HG03378 (cell line): ENCODE measurements at regions not wholly inside any gene's neighbourhood (a gene's known extent, or its start where the extent isn't known, plus 50 kb on each side); places are given as distances from the start of the nearest gene placed in this dataset.

Experiments used
- ATAC-seq: cut with Tn5 transposase; IDR thresholded peaks from one replicate; pipeline ENCODE4 v1.9.1; 2021; ENCODE audit warnings: mild to moderate bottlenecking, moderate library complexity; ENCODE audit not compliant: unreplicated experiment

GRCh38 chr13:73195091-73195490, 136.3 kb downstream of the KLF5 start:
- no peak for ATAC-seq

GRCh38 chr13:73194310-73194709, 135.5 kb downstream of the KLF5 start:
- ATAC-seq = no peak

GRCh38 chr13:73193554-73193953, 134.7 kb downstream of the KLF5 start:
- ATAC-seq = no peak

DNA sequence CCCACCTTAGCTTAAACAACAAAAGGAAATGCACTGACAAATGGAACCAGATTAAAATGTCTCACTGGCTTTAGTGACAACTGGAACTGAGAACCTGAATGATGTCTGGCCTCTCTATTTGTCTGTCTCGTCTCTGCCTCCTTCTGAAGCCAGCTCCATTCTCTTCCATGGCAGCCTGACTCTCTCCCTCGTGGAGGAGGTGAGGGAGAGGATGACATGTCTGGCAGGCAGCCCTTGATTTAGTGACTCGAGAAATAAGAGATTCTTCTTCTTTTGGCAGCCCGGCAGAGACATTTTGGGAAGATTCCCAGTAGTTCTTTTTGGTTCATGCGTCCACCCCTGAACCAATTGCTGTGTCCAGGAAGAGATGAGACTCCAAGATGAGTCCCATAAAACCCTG, 131.7 kb downstream of the KLF5 start:
- ATAC-seq = no peak

GRCh38 chr13:73189776-73190175, 131.0 kb downstream of the KLF5 start:
- no peak for ATAC-seq

DNA sequence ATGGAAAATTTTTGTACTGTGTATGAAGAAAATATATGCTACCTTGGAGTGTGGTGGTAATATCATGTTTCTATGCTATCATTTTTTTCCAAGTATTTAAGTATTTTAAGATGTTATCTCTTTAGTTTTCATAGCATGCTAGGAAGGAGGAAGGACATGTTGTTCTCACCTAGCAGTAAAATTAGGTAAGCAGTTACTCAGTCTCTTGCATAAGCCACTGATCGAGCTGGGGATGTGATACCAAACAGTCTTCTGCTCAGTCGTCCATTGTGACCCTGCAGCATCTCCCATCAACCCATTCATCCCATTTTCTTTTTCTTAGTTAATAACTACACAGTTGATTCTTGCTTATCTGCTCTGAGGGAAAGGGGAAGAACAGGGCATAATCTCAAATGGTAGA, 130.6 kb downstream of the KLF5 start:
- no peak for ATAC-seq

- no peak for ATAC-seq
Observed at GRCh38 chr13:73187106-73187505, 128.3 kb downstream of the KLF5 start.

DNA sequence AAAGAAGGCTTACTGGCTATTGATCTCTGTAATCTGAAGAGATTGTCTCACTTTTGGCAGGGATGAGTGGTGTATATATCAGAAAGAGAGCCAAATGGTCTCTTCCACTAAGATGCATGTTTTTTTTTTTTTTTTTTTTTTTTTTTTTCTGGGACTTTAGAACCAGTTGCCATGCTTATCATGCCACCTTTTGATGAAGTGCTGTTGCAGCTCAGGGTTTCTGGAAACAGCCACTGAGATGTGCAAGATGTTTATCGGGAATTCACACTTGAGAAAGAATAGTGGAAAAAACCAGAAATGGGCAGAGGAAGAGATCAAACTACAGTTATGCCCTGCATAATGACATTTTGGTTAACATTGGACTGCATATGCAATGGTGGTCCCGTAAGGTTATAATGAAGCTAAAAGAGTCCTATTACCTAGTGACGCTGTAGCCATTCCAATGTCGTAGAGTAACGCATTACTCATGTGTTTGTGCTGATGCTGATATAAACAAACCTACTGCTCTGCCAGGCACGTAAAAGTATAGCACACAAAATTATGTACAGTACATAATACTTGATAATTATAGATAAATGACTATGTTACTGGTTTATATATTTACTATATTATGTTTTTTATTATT, 121.0 kb downstream of the KLF5 start:
- no peak for ATAC-seq

GRCh38 chr13:73177916-73178565, 119.2 kb downstream of the KLF5 start:
- ATAC-seq = no peak

DNA sequence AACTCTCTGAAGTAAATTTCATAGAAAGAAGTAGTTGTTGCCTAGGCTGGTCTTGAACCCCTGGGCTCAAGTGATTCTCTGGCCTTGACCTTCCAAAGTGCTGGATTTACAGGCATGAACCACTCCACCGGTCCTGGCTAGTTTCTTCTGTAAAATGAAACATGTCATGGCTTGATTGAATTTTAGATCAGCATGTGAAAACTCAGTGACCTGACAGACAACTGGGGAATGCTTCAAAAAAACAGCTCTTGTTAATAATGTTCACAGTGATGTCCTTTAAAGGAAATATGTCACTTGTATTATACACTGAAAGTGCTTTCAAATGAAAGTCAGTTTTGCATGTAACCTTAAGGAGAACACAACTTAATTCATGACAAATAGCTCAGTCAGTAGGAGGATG, 118.2 kb downstream of the KLF5 start:
- no peak for ATAC-seq

DNA sequence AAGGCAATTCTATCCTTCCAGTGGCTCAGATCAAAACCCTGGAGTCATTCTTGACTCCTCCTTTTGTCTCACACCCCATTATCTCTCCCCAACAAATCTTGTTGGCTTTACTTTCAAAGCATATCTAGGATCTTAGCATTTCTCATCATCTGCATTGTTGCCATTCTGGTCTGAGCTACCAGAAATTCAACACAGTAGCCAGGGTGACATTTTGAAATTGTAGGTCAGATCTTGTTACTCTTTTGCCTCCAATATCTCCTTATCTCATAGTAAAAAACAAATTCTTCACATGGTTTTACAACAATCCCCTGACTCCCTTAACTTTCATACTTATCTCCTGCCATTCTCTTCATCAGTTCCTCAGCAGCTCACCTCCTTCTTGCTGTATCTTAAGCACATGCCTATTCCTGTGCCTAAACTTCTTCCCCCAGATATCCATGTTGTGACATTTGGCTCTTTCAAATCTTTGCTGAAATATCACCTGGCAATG, 115.8 kb downstream of the KLF5 start:
- no peak for ATAC-seq

- no peak for ATAC-seq
Observed at GRCh38 chr13:73173279-73173811, 114.5 kb downstream of the KLF5 start.

GRCh38 chr13:73171926-73172325, 113.1 kb downstream of the KLF5 start:
- ATAC-seq = no peak

DNA sequence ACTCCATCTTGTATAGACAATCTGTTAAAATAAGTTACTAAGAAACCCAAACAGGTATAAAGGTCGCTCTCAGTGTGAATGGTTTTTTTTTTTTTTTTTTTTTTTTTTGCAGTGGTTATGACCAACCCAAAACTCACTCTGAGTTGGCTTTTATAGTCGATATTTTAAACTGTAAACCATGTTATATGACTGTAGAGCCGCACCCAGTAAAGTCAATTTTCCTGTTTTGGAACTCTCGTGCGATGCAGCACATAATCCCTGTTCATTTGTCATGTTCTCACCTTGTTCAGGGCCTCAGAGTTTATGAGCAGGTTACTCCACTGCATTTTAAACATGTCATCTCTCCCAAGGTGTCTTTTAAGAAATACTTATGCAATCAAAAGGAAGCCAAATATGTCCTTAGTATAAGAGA, 112.5 kb downstream of the KLF5 start:
- no peak for ATAC-seq

DNA sequence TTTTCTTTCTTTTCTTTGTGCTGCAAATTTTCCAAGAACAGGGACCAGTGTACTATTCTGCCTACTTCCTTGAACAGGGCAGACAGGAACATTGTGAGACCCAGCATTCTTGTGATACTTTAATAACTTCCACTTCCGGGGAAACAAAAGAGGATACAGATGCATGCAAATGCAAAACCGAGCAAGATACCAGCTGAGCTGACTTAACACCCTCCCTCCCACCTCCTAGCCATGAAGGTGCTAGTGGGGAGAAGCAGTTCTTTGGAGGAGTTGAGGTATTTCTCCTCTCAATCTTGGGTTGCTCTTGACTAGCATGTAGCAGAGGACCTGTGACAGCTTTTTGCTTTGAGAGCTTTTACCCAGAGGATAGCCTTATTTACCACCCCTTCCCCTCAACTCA, 111.2 kb downstream of the KLF5 start:
- no peak for ATAC-seq

- no peak for ATAC-seq
Observed at GRCh38 chr13:73168953-73169401, 110.2 kb downstream of the KLF5 start.

DNA sequence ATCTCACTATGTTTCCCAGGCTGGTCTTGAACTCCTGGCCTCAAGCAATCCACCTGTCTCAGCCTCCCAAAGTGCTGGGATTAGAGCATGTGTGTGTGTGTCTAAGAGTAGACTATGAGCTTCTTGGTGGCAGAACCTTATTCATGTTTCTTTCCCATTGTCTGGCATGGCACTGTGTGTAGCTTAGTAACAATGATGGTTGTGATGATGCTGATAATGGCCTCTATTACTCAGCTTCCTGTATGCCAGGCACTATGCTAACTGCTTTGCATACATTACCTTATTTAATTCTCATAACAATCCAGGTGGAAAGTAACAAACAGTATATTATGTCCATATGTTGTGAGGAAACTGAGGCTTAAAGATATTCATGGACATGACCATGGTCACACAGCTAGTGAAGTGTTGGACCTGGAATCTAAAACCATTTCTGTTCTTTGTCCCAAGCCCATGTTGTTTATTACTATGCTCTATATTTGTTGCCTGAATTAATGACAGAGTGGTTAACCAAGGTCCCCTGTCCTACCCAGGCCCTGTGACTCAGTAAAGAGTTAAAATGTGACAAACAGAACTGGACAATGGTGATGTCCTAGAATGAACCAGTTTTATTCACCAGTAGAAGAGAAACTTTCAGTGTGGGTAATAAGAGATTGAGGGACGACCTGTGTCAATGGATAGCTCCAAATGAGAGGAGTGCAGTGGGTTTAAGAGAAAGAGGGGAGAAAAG, 109.6 kb downstream of the KLF5 start:
- no peak for ATAC-seq

DNA sequence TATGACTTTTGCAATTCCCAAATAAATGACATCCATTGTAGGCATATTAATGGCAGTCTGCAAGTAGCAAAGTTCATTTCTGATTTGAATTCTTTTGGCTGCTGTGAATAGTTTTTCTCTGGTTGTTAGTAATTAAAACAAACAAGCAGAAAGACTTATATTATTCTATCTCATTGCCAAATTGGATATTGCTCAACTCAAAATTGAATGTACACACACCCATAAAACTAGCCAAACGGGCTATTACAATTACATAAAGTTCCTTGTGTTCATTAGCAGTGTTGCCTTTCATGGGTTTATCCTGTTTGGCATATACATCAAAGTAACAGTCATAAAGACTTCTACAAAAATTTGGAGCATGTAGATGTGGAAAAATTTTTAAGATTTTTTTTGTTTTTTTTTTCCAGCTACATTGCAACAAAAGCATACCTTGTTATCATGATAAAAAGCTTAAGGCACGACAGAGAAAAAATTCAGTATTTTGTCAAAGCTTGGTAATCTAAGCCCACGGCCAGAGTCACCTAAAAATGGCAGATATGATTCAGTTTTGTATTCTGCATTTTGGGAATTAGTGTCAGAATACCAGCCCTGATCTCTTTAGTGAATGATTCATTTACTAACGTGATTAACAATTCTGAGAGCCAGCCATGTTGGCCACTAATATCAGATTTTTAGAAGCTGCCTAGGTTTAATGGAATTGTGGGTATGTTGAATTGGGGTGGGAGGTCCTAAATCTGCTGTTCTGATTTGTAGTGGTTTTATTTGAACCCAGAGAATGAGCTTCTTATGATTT, 108.4 kb downstream of the KLF5 start:
- no peak for ATAC-seq

GRCh38 chr13:73166204-73166603, 107.4 kb downstream of the KLF5 start:
- ATAC-seq = no peak

- no peak for ATAC-seq
Observed at GRCh38 chr13:73162912-73163911, 104.4 kb downstream of the KLF5 start.
